ENCODE measurements at regions not wholly inside any gene's neighbourhood (a gene's known extent, or its start where the extent isn't known, plus 50 kb on each side); places are given as distances from the start of the nearest gene placed in this dataset.
"Not testable (repeated sequence)": the region's sequence is repeated elsewhere in the genome, so short reads cannot be mapped to it uniquely, and the experiment has no call there.

GRCh38 chr2:128585706-128586105, 267.0 kb upstream of the HS6ST1 start:
- DNase-seq = peak; percentile 92

DNA sequence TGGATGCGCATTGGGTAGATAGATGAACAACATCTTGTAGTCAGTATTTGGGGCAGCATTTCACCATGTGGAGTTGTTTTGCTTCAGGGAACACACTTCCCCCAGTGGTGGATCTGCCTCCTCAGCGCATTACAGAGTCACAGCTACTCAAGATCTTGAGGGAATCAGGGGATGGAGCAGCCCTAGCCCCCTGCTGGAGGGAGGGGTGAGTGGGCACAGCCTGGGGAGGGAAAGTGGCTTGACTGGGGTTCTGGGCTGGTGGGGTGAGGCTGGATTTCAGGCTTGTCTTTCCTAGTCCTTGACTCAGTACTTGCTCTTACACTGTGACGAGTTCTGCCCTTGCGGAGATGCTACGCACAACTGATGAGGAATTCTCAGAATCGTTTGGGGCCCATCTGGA, 271.0 kb upstream of the HS6ST1 start:
- DNase-seq = no peak

DNA sequence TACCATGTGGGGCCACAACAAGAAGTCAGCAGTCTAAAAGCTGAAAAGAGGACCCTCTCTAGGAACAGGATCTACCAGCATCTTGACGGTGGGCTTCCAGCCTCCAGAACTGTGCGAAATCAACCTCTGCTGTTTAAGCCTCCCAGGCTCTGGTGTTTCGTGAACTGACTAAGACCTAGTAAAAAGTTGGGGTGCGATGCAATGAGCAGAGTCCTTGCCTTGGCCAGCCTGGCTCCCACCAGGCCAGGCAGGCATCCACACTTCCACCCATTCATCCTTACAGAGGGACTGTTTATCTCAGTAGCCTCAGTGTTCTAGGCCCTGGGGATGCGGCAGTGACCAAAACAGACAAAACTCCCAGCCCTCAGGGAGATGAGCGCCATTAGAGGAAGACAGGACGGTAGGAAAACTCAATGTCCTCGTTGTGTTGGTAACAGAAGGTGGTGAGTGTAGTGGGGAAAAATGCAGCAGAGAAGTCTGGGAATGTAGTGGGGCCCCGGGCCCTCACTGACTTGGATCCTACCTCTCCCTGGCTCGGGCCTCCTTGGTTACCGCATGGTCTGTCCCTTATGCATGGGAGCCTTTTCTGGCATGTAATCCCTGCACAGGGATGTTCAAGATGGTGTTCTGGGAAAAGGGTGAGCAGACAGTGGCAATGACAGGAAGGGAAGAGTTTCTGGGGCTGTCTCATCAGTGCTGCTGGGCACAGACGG, 271.8 kb upstream of the HS6ST1 start:
- DNase-seq = no peak

DNA sequence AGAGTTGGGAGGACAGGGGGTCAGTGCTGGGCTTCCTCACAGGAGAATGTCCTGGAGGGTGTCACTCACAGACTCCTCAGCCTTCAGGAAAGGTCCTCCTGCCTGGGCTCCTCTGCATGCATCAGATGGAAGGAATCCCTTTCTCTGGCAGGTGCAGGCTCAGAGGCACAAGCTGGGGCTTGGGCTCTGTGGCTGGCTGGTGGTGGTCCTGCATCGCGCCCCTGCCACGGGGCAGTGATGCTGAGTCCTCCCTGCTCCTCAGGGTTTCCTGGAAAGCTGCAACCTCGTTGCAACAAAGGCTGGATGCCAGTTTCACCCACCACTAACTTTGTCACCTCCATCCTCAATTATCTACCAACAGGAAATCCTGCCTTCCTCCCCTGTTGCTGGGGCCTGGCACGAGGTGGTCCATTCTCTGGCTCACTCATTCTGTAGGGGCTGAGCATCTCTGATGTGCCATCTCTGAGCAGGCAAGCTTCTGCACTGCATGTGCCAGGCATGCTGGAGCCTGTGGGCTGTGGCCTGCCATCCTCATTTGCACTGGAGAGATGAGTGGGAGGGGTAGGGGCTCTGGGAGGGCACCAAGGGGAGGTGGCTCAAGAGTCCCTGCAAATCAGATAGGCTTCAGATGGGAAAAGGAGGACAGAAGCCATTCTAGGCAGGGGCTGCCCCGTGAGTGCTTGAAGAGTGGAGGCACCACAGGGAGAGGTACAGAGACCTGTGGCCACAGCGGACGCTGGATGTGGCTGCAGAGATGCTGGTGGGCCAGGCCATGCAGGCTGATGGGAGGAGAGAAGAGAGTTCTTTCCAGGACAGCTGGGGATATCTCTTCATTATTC, 272.6 kb upstream of the HS6ST1 start:
- DNase-seq = no peak

GRCh38 chr2:128591861-128592822, 273.5 kb upstream of the HS6ST1 start:
- DNase-seq = no peak

DNA sequence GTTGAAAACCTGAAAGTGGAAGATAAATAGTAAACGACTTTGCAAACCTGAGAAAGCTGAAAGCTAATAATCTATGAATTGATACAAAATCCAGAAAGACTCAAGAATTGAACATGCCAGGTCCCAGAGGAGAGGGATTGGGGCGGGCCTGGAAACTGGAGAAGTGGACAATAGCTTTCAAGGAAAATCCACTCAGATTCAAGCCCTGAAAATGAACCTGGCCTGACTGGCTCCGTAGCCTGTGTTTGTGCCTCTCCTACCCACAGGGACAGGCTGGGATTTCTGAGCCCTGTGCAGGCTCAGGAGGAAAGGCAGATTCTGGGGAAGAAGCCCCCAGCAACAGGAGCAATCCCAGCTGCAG, 274.8 kb upstream of the HS6ST1 start:
- DNase-seq = no peak

DNA sequence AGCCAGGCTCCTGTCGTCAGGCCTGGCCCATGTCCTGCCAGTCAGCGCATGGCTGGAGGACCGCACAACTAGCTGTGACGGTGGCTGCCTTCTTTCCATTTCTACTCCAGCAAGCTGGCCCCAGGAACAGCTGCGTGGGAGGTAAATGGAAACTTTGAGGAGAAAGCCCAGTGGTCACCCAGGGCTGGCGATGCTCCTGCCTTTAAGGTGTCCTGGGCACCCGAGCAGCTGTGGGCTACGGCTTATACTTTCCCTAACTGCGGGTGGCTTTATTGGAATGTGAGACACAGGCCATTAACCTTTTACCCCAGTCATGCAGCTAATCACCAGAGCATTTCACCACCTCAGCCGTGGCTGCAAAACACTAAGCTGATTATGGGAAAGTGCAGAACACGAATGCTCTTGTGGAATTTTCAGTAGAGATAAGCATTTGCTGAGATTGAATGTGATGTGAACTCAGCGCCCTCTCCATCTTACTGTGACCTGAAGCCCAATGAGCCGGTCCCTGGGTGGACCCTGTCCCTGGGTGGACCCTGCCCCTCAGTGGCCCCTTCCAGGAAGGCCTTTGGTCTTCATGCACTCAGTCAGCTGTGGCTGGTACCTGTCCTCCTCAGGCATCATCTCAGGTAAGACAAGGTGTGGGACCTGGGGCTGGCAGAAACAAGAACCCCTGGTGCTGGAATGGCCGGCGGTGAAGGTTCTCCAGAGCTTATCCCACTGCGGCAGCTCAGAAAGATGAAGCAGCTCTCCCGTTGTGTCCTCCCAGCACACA, 275.4 kb upstream of the HS6ST1 start:
- no peak for DNase-seq

DNA sequence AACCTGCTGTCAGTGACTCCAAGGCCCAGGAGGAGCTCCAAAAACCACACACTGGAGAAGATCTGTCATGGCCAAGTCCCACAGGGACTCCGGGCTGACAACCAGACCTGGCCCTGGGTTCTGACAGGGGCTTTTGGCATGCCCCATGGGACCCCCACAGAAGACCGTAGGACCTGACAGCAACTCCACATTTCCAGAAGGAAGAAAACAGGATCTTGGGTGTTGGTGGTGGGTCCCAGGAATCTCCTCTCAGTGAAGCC, 275.9 kb upstream of the HS6ST1 start:
- DNase-seq = no peak

DNA sequence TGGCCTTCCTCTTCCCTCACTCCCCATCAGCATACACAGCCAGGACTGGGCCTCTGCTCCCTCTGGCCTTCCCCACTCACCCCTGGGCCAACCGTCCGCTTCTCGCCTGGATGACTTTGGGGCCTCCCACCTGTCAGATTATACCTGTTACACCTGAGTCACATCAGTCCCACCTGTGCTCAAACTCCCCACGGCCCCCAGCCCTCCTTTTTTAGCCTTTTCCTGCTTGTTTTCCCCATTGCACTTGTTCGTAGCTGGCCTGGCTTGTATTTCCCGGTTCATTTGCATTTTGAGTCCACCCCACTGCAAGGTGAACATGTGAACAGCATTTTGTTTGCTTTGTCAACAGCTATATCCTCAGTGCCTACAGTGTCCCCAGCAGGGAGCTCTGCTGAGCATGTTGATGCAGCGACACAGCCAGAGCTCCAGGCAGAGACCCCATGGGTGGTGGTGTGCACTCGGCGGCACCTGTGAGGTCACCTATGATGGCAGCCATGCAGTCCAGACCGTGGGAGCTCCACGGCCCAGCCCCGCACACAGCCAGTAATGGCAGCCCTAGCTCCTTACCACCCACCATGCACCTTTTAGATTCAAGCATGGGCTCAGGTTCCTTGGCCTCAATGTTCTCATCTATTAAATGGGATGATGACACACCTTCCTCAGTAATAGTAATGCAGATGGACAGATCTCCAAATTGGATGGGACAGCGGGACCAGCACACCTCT, 276.4 kb upstream of the HS6ST1 start:
- no peak for DNase-seq

GRCh38 chr2:128595763-128596395, 277.2 kb upstream of the HS6ST1 start:
- DNase-seq = no peak

- no peak for DNase-seq
These were observed 277.9 kb upstream of the HS6ST1 start for GRCh38 chr2:128596396-128597120.

DNA sequence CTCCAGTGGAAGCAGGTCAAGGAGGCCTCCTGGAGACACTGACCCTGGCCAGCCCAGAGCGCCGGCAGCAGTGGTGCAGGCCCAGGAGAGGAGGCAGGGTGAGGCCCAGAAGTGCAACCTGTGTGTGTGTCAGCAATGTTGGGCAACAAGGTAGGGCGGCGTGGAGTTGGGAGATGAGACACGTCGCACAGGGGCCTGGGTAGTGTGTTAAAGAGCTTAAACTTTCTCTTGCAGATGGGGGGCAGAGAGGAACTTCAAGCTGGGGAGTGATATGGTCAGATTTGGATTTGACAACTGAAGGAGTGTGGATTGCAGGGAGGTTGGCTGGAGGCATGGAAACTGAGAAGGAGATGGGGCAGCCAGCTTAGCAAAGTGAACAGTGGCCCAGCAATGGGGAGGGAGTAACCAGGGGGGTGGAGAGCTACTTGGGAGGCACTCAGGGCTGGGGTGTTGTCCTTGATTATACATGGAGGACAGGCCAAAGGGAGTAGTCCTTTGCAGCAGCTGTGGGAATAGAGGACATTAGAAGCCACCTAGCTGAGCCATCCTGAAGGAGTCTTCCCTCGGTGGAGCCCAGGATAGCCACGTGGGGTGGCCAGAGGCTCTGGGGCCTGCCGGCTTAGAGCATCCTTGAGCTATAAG, 278.6 kb upstream of the HS6ST1 start:
- no peak for DNase-seq

- not testable (repeated sequence) for DNase-seq
These were observed 279.6 kb upstream of the HS6ST1 start for GRCh38 chr2:128598260-128598659.

GRCh38 chr2:128598862-128599441, 280.3 kb upstream of the HS6ST1 start:
- no peak for DNase-seq

DNA sequence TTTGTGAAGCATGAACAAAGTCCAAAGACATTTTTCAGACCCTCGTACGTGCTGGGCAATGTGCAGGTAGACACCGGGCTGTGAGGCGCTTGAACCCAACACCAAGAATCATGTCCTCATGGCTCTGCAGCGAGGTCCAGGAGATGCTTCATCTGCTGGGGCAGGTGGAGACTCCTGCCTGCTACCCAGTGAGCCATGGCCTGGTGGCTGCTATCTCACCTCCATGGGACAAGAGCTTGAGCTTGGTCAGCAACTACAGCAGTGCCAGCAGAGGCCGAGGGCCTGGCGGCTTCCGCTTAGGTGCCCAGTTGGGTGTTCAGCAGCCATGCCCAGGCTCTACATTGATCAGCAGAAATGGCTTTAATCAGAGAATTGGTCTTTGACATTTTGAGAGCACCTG, 281.0 kb upstream of the HS6ST1 start:
- no peak for DNase-seq

DNA sequence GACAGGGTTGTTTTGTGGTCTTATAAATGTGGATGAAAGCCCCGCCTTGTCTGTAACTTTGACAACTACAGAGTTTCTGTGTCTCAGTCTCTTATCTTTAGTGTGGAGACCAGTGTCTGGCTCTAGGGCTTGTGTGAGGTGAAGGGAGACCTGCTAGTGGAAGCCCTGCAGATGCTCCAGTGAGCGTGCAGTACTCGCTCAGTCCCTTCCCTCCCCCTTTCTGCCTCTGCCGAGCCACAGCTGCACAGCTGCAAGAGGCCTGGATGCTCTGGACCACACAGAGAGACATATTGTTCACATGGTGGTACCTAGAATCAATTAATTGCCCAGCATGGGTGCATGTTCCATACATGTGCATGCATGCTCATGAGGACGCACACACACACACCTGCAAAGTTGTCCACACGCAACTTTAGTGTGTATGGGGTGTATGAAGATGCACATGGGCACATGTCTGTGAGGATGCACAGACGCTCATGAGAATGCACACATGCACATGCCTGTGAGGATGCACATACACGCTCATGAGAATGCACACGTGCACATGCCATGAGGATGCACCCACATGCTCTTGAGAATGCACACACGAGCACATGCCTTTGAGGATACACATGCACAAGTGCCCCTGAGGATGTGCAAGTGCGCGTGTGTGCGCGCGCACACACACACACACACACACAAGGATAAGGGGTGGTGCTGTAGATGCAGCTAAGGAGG, 282.1 kb upstream of the HS6ST1 start:
- no peak for DNase-seq

GRCh38 chr2:128601298-128602037, 282.8 kb upstream of the HS6ST1 start:
- no peak for DNase-seq

DNA sequence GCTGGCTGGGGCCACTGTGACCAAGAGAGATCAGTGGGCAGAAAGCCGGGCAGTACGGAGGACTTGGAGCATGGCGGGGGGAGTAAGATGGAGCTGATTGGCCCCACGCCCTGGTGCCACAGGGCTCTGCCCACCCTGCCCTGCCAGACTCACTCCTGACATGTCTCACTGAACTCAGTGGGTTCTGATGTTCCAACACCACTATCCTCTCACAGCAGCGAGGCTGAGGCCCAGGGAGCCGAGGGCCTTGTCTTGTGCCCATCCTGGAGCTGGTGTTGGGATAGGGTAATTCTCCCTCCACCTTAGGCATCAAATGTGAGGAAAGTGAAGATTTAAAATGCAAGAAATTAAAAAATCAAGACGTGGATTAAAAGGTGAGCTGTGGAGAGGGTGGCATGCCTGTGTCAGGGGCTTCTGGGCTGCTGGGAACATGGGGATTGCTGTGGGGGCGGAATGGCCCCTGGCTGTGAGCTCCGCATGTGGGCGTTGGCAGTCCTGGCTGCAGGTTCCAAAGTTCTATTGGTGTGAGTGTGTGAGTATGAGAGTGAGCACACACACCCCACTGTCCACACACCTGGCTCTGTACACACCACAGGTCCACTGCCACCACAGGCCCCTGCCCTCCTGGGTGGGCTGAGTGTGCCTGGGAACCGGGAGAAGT, 283.5 kb upstream of the HS6ST1 start:
- no peak for DNase-seq
